ENCODE measurements at regions not wholly inside any gene's neighbourhood (a gene's known extent, or its start where the extent isn't known, plus 50 kb on each side); places are given as distances from the start of the nearest gene placed in this dataset.

DNA sequence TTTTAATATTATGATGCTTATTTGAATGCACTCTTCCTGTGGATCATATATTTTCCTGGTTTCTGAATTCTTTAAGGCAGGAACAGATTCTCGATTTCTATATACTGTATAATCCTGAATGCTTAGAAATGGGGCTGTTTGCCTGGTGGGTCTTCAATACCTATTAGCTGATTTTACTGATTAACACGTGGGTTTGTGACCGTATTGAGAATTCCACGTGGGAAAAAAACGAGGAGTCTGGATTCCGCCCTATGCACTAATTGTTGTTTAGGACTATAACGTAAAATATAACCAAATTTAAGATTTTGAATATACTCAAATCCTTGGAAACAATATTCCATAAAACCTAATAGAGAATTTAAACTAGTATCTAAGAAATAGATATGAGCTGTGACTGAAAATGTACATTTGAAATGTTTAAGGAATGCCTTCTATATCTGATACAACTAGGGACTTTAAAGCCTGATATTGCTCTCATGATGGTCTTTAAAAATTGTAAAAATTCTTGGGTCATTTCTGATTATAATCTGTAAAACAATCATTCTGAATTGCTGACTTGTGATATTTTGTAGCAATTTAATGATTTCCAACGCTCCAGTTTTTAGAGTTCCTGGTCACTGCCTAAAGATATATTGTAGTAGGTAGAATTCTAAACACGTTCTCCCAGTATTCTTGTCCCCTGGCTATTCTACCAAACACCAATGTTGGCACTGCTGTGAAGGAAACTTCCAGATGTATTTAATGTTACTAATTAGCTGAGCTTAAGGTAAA lies 93.6 kb upstream of the NOX3 start:
- TF ChIP-seq ZFP3 (CRISPR knock-in tag; IDR thresholded peaks at IDR 0.05) (no peak), GLIS3 (CRISPR knock-in tag; IDR thresholded peaks at IDR 0.05) (no peak), TOX (CRISPR knock-in tag; IDR thresholded peaks at IDR 0.05; ENCODE audit: borderline replicate concordance) (no peak), OSR1 (CRISPR knock-in tag; IDR thresholded peaks at IDR 0.05) (no peak), ZC3H10 (CRISPR knock-in tag; IDR thresholded peaks at IDR 0.05) (no peak)
- TF ChIP-seq, protein P1, sequence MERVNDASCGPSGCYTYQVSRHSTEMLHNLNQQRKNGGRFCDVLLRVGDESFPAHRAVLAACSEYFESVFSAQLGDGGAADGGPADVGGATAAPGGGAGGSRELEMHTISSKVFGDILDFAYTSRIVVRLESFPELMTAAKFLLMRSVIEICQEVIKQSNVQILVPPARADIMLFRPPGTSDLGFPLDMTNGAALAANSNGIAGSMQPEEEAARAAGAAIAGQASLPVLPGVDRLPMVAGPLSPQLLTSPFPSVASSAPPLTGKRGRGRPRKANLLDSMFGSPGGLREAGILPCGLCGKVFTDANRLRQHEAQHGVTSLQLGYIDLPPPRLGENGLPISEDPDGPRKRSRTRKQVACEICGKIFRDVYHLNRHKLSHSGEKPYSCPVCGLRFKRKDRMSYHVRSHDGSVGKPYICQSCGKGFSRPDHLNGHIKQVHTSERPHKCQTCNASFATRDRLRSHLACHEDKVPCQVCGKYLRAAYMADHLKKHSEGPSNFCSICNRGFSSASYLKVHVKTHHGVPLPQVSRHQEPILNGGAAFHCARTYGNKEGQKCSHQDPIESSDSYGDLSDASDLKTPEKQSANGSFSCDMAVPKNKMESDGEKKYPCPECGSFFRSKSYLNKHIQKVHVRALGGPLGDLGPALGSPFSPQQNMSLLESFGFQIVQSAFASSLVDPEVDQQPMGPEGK (CRISPR knock-in tag; IDR thresholded peaks at IDR 0.05; ENCODE audit: borderline replicate concordance) = no peak
- TF ChIP-seq, protein P2, sequence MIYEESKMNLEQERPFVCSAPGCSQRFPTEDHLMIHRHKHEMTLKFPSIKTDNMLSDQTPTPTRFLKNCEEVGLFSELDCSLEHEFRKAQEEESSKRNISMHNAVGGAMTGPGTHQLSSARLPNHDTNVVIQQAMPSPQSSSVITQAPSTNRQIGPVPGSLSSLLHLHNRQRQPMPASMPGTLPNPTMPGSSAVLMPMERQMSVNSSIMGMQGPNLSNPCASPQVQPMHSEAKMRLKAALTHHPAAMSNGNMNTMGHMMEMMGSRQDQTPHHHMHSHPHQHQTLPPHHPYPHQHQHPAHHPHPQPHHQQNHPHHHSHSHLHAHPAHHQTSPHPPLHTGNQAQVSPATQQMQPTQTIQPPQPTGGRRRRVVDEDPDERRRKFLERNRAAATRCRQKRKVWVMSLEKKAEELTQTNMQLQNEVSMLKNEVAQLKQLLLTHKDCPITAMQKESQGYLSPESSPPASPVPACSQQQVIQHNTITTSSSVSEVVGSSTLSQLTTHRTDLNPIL (CRISPR knock-in tag; IDR thresholded peaks at IDR 0.05; ENCODE audit: low read depth) = no peak
- TF ChIP-seq, protein P3, sequence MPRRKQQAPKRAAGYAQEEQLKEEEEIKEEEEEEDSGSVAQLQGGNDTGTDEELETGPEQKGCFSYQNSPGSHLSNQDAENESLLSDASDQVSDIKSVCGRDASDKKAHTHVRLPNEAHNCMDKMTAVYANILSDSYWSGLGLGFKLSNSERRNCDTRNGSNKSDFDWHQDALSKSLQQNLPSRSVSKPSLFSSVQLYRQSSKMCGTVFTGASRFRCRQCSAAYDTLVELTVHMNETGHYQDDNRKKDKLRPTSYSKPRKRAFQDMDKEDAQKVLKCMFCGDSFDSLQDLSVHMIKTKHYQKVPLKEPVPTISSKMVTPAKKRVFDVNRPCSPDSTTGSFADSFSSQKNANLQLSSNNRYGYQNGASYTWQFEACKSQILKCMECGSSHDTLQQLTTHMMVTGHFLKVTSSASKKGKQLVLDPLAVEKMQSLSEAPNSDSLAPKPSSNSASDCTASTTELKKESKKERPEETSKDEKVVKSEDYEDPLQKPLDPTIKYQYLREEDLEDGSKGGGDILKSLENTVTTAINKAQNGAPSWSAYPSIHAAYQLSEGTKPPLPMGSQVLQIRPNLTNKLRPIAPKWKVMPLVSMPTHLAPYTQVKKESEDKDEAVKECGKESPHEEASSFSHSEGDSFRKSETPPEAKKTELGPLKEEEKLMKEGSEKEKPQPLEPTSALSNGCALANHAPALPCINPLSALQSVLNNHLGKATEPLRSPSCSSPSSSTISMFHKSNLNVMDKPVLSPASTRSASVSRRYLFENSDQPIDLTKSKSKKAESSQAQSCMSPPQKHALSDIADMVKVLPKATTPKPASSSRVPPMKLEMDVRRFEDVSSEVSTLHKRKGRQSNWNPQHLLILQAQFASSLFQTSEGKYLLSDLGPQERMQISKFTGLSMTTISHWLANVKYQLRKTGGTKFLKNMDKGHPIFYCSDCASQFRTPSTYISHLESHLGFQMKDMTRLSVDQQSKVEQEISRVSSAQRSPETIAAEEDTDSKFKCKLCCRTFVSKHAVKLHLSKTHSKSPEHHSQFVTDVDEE (CRISPR knock-in tag; IDR thresholded peaks at IDR 0.05) = no peak
